ENCODE measurements at regions not wholly inside any gene's neighbourhood (a gene's known extent, or its start where the extent isn't known, plus 50 kb on each side); places are given as distances from the start of the nearest gene placed in this dataset.

- no peak for DNase-seq (ENCODE audit: low read depth in 1 of 2, low spot score in 1 of 2)
- TF ChIP-seq JUND (IDR thresholded peaks at IDR 0.05; ENCODE audit: low read depth): no peak
- in situ Hi-C loops (cut with HindIII; ENCODE audit: low pct_unique_long_range_greater_than_20kb, low sequenced_read_pairs): no loop called here
Observed at GRCh38 chr9:104256031-104256695, 162.1 kb downstream of the SMC2 start.

- in situ Hi-C loops (cut with HindIII; ENCODE audit: low pct_unique_long_range_greater_than_20kb, low sequenced_read_pairs): no loop called here
- no peak for TF ChIP-seq JUND (IDR thresholded peaks at IDR 0.05; ENCODE audit: low read depth)
- DNase-seq (ENCODE audit: low read depth in 1 of 2, low spot score in 1 of 2): no peak
Observed at GRCh38 chr9:104256696-104257062, 162.6 kb downstream of the SMC2 start.

GRCh38 chr9:104258296-104259011 lies 164.3 kb downstream of the SMC2 start:
- no peak for TF ChIP-seq JUND (IDR thresholded peaks at IDR 0.05; ENCODE audit: low read depth)
- no peak for DNase-seq (ENCODE audit: low read depth in 1 of 2, low spot score in 1 of 2)
- in situ Hi-C loops (cut with HindIII; ENCODE audit: low pct_unique_long_range_greater_than_20kb, low sequenced_read_pairs): no loop called here

- DNase-seq (ENCODE audit: low read depth in 1 of 2, low spot score in 1 of 2): no peak
- in situ Hi-C loops (cut with HindIII; ENCODE audit: low pct_unique_long_range_greater_than_20kb, low sequenced_read_pairs): no loop called here
- TF ChIP-seq JUND (IDR thresholded peaks at IDR 0.05; ENCODE audit: low read depth): no peak
Observed at GRCh38 chr9:104260004-104260403, 165.9 kb downstream of the SMC2 start.

GRCh38 chr9:104263942-104264341 lies 169.8 kb downstream of the SMC2 start:
- no peak for DNase-seq (ENCODE audit: low read depth in 1 of 2, low spot score in 1 of 2)
- in situ Hi-C loops (cut with HindIII; ENCODE audit: low pct_unique_long_range_greater_than_20kb, low sequenced_read_pairs): no loop called here

GRCh38 chr9:104264431-104264830 lies 170.3 kb downstream of the SMC2 start:
- in situ Hi-C loops (cut with HindIII; ENCODE audit: low pct_unique_long_range_greater_than_20kb, low sequenced_read_pairs): no loop called here
- TF ChIP-seq JUND (IDR thresholded peaks at IDR 0.05; ENCODE audit: low read depth): no peak
- no peak for DNase-seq (ENCODE audit: low read depth in 1 of 2, low spot score in 1 of 2)

More at GRCh38 chr9:104263942-104264341, 169.8 kb downstream of the SMC2 start:
- no peak for TF ChIP-seq JUND (IDR thresholded peaks at IDR 0.05; ENCODE audit: low read depth)

- no peak for DNase-seq (ENCODE audit: low read depth in 1 of 2, low spot score in 1 of 2)
- TF ChIP-seq JUND (IDR thresholded peaks at IDR 0.05; ENCODE audit: low read depth): no peak
- in situ Hi-C loops (cut with HindIII; ENCODE audit: low pct_unique_long_range_greater_than_20kb, low sequenced_read_pairs): no loop called here
Observed at GRCh38 chr9:104269374-104269773, 175.3 kb downstream of the SMC2 start.

- TF ChIP-seq JUND (IDR thresholded peaks at IDR 0.05; ENCODE audit: low read depth): no peak
- in situ Hi-C loops (cut with HindIII; ENCODE audit: low pct_unique_long_range_greater_than_20kb, low sequenced_read_pairs): no loop called here
Observed at GRCh38 chr9:104269996-104270963, 176.2 kb downstream of the SMC2 start.

GRCh38 chr9:104276709-104277245 lies 182.7 kb downstream of the SMC2 start:
- TF ChIP-seq JUND (IDR thresholded peaks at IDR 0.05; ENCODE audit: low read depth): no peak
- in situ Hi-C loops (cut with HindIII; ENCODE audit: low pct_unique_long_range_greater_than_20kb, low sequenced_read_pairs): no loop called here
- DNase-seq (ENCODE audit: low read depth in 1 of 2, low spot score in 1 of 2): no peak

More at GRCh38 chr9:104269996-104270963, 176.2 kb downstream of the SMC2 start:
- no peak for DNase-seq (ENCODE audit: low read depth in 1 of 2, low spot score in 1 of 2)

GRCh38 chr9:104278929-104279496 lies 184.9 kb downstream of the SMC2 start:
- no peak for DNase-seq (ENCODE audit: low read depth in 1 of 2, low spot score in 1 of 2)
- no peak for TF ChIP-seq JUND (IDR thresholded peaks at IDR 0.05; ENCODE audit: low read depth)
- in situ Hi-C loops (cut with HindIII; ENCODE audit: low pct_unique_long_range_greater_than_20kb, low sequenced_read_pairs): no loop called here

- DNase-seq (ENCODE audit: low read depth in 1 of 2, low spot score in 1 of 2): peak in 1 of 2 experiments; percentile 30
- in situ Hi-C loops (cut with HindIII; ENCODE audit: low pct_unique_long_range_greater_than_20kb, low sequenced_read_pairs): no loop called here
- TF ChIP-seq JUND (IDR thresholded peaks at IDR 0.05; ENCODE audit: low read depth): no peak
Observed at GRCh38 chr9:104279535-104280177, 185.5 kb downstream of the SMC2 start.

GRCh38 chr9:104280178-104280560 lies 186.1 kb downstream of the SMC2 start:
- no peak for TF ChIP-seq JUND (IDR thresholded peaks at IDR 0.05; ENCODE audit: low read depth)
- in situ Hi-C loops (cut with HindIII; ENCODE audit: low pct_unique_long_range_greater_than_20kb, low sequenced_read_pairs): no loop called here

More at GRCh38 chr9:104280178-104280560, 186.1 kb downstream of the SMC2 start:
- no peak for DNase-seq (ENCODE audit: low read depth in 1 of 2, low spot score in 1 of 2)
